NCI-H2171 treated with DMSO at 0.1 percent for 48 hours (cell line): ENCODE measurements at regions not wholly inside any gene's neighbourhood (a gene's known extent, or its start where the extent isn't known, plus 50 kb on each side); places are given as distances from the start of the nearest gene placed in this dataset.
A peak's percentile ranks its signal among the peaks of the same experiment; 100 is the strongest.

Source experiments
- DNase-seq: peaks from one replicate; lab custom pipeline; 2025; lab: John Stamatoyannopoulos, UW

GRCh38 chrX:13903405-13903804 is 86.5 kb upstream of the GPM6B start:
- DNase-seq, result no peak

- DNase-seq, result no peak
Measured at GRCh38 chrX:13902406-13902805, 85.5 kb upstream of the GPM6B start.

DNA sequence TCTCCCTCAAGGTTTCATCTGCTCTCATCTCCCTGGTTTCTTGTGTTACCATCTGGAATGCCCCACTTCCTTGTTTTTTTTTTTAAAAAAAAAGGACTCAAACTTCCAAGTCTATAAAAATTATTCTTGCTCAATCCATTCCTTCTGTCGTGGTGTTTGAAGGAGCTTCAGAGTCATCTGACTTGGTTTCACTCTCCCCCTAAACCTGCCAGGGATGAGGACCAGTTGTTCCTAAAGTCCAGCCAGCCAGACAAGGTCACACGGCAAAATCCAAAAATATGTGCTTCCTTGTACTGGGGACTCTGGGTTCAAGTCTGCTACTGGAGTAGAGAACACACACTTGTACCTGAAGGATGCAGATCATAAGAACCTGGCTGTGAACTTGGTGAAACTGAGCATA is 84.5 kb upstream of the GPM6B start:
- no peak for DNase-seq

DNA sequence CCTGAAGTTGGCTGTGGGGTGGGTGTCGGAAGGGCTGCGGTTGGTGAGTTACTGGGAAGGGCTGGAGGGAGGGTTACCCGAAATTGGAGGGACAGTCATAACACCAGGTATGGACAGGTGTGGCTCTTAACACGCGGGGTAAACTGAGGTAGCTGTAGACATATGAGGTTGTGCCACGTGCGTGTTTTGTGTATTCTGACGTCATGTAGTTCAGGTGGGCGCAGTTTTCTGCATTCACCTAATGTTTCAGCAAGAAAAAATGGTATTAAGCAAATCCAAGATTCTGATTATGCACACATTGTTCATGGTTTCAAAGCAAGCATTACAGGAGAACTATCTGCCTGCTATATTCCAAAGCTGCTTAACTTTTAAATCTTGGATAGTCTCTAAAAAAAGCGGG is 83.5 kb upstream of the GPM6B start:
- no peak for DNase-seq

GRCh38 chrX:13899607-13900006 is 82.7 kb upstream of the GPM6B start:
- DNase-seq, result peak; percentile 52

- no peak for DNase-seq
Measured at GRCh38 chrX:13898603-13899002, 81.7 kb upstream of the GPM6B start.

DNA sequence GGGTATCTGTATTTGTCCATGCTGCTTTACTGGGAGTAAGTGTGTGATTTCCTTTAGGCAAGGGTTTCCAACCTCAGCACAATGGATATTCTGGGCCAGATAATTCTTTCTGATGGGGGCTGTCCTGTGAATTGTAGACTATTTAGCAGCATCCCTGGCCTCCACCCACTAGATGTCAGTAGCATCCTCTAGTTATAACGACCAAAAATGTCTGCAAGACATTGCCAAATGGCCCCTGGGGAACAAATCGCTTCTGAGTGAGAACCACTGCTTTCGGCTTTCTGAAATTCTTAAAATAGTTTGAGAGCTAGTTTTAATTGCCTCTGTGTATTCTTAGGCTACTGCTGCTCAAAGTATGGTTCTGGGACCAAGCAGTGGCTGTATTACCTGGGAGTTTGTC is 81.2 kb upstream of the GPM6B start:
- no peak for DNase-seq

GRCh38 chrX:13897566-13897965 is 80.7 kb upstream of the GPM6B start:
- DNase-seq, result no peak

DNA sequence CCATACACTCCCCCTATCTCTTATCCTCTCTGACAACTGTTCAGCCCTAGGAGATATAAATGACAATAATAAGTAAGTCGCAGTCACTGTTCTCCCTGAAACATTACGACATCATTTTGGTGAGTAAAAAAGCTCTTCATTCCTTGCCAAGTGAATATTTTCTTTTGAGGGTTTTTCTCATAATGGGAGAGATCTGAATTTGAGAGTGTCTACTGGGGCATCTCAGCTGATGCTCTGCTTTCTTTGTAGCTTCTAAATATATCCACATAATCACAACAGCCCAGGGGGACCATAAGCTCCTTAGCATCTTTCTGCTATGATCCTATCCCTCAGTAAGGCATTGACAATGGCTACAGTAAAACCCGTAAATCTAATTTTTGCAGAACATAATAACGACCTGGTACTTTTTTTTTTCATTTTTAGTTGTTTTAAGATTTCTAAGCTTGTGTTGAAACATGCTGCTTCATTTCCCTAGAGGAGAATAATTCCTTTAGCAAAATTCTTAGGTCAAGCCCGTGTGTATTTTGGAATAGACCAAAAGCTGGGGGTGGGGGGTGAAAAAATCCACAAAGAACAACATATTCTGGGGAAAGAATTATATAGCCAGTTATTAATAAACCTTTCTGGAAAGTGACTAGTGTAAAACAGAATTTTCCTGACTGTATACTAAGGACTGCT is 78.1 kb upstream of the GPM6B start:
- no peak for DNase-seq

DNA sequence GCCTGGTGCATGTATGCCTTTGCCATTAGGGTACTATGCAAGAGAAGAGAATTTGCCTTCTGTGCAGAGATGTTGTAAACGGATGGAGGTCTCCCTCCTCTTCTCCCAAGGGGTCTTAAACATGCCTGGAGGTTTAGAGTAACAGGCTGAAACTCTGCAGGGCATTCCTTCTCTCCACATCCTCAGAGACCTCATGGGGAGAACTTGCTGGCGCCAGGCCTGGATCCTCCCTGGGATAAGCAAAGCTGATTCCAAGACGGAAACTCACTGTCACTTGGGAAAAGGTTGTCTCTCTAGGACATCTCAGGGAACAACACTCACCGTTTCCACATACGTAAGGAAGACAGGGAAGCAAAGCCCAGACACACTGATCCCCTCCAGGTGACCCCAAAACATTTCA is 76.9 kb upstream of the GPM6B start:
- DNase-seq, result no peak

DNA sequence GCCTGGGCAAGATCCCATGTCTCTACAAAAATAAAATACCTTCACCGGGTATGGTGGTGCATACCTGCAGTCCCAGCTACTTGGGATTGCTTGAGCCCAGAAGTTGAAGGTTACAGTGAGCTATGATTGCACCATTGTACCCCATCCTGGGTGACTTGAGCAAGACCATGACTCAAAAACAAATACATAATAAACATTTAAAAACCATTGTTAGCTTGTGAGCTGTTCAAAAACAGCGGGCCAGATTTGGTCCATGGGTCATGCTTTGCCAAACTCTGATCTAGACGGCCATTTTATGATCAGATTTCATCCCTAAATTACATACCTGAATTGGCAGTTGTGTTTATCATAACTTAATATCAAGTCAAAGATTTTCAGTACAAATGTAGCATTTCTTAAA is 76.0 kb upstream of the GPM6B start:
- no peak for DNase-seq

DNA sequence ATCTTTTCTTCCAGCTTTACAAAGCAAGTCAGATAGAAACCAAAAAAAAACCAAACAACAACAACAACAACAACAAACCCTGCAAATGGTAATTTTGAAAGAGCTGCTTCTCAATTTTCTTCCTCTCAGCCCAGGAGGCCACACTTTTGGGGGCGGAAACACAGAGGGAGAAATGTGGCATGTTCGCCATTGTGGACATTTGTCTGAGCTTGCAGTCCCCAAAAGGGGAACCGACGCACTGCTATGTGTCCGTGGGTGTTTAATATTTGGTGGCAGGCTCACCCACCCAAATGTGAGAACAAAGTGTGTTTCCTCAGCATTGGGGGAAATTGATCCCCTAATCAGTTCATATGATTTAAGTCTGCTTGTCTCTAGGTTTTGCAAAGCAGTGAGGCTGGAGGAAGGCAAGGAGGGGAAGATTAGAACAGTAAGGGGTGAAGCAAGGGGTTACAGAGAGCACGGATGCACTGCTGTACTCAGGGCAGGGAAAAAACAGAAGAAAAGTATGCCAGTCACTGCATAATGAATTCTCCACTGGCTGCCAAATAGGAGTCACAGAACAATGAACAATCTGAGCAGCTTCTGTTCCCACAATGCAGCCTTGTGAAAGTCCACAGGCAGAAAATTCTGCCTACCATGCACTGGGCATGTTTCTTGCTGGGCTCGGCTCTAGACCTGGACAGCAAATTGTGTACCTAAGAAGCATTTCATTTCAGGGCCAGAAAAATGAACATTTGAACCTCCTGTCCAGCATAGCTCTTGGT is 74.7 kb upstream of the GPM6B start:
- DNase-seq, result no peak

DNA sequence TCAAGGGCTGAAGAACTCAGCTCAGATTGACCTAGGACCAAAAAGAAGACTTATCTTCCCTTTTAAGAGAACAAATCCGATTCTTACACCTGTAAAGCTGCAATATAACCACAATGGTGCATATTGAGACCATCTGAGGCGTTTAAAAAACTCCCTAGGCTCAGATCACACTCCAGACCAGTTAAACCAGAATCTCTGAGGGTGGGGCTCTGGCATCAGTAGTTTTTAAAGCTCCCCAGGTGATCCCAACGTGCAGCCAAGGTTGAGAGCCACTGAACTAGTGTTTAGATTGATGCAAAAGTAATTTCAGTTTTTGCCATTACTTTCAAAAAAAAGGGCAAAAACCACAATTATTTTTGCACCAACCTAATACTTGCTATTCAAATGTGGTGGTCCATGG is 73.9 kb upstream of the GPM6B start:
- no peak for DNase-seq

GRCh38 chrX:13888284-13888683 is 71.4 kb upstream of the GPM6B start:
- no peak for DNase-seq

- no peak for DNase-seq
Measured at GRCh38 chrX:13885591-13885990, 68.7 kb upstream of the GPM6B start.

- no peak for DNase-seq
Measured at GRCh38 chrX:13876652-13877051, 59.8 kb upstream of the GPM6B start.

GRCh38 chrX:13875572-13875971 is 58.7 kb upstream of the GPM6B start:
- no peak for DNase-seq

DNA sequence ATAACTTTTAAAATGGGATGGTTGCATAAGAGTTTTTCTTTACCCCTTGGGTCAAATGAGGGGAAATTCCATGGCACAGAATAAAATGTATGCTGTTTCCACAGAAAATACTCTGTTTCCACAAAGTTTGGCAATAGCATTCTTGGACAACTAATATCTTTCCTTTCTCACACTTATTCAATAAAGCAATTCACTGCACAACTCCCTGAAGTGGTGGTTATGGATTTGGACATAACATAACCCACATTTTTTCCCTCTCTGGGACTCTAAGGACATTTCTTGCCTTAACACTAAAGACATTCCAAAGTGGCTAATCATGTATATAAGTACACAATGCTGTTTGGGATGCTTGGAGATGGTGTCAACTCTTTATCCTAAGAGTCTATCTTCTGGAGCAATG is 51.7 kb upstream of the GPM6B start:
- DNase-seq, result no peak
